Bone marrow (tissue), 2 donors: ENCODE measurements at regions not wholly inside any gene's neighbourhood (a gene's known extent, or its start where the extent isn't known, plus 50 kb on each side); places are given as distances from the start of the nearest gene placed in this dataset.
"Not testable (repeated sequence)": the region's sequence is repeated elsewhere in the genome, so short reads cannot be mapped to it uniquely, and the experiment has no call there.

ENCODE experiments used
- DNase-seq, 2 donors: peaks; one replicate each; lab custom pipeline; 2025; lab: John Stamatoyannopoulos, UW

DNA sequence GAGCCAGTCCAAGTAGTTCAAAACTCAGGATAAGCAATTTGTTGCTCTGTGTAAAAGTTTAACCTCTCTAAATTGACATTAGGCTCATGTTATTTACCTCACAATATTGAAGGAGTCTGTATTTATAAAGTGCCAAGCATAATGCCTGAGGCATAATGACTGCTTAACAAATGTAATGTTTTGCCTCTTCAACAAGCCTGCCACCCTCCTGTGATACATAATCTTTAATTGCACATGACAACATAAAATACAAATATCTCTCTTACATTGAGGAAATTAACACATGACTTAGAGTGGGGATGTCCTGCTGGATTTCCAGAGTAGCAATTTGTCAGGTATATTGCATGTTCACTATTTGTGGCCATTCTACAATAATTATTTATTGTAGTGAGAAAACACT lies 469.2 kb upstream of the ANO5 start:
- DNase-seq = no peak

DNA sequence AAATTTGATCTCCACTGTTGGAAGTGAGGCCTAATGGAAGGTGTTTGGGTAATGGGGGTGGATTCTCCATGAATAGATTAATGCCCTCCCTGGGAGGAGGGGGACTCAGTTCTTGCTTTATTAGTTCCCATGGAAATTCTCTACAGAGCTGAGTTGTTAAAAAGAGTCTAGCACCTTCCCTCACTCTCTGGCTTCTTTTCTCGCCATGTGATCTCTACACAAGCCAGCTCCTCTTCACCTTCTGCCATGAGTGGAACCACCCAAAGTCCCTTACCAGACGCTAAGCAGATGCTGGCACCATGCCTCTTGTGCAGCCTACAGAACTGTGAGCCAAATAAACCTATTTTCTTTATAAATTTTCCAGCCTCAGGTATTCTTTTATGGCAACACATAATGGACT lies 465.8 kb upstream of the ANO5 start:
- DNase-seq = no peak

DNA sequence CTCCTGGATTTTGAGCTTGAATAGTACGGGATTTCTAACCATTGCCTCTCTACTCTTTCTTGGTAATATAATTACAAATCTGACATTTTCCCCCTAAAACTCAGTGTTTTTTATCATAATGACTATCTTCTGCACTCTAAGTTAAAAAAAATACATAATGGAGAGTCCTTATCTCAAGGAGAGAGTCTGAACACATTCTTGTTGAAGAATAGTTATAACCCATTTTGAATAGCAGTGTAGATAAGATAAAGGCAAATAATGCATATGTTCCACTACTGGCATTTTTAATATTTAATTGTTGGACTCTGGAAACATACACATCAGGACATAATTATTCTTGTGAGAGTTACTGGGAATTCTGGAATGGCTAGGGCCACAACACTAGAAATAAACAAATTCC lies 456.5 kb upstream of the ANO5 start:
- DNase-seq = no peak

DNA sequence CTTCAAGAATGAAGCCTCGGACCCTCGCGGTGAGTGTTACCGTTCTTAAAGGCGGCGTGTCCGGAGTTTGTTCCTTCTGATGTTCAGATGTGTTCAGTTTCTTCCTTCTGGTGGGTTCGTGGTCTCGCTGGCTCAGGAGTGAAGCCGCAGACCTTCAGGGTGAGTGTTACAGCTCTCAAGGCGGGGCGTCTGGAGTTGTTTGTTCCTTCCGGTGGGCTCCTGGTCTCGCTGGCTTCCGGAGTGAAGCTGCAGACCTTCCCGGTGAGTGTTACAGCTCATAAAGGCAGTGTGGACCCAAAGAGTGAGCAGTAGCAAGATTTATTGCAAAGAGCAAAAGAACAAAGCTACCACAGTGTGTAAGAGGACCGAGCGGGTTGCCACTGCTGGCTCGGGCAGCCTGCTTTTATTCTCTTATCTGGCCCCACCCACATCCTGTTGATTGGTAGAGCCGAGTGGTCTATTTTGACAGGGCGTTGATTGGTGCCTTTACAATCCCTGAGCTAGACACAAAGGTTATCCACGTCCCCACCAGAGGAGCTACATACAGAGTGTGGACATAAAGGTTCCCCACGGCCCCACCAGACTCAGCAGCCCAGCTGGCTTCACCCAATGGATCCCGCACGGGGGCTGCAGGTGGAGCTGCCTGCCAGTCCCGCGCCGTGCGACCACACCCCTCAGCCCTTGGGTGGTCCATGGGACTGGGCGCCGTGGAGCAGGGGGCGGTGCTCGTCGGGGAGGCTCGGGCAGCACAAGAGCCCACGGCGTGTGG lies 440.2 kb upstream of the ANO5 start:
- DNase-seq = not testable (repeated sequence)

DNA sequence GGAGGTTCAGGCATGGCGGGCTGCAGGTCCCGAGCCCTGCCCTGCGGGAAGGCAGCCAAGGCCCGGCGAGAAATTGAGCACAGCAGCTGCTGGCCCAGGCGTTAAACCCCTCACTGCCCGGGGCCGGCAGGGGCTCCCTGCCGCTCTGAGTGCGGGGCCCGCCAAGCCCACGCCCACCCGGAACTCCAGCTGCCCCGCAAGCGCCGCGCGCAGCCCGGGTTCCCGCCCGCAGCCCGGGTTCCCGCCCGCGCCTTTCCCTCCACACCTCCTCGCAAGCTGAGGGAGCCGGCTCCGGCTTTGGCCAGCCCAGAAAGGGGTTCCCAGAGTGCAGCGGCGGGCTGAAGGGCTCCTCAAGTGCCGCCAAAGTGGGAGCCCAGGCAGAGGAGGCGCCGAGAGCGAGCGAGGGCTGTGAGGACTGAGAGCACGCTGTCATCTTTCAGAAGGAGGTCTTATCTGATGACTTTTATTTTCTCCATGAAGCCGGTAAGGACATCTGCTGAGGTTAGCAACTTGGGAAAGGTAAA lies 439.6 kb upstream of the ANO5 start:
- not testable (repeated sequence) for DNase-seq

DNA sequence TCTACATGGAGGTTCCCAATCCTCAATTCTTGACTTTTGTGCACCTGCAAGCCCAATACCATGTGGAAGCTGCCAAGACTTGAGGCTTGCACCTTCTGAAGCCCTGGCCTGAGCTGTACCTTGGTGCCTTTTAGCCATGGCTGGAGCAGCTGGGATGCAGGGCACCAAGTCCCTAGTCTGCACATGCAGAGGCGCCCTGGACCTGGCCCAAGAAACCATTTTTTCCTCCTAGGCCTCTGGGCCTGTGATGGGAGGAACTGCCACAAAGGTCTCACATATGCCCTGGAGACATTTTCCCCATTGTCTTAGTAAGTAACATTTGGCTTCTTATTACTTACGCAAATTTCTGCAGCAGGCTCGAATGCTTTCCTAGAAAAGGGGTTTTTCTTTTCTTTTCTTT lies 431.9 kb upstream of the ANO5 start:
- DNase-seq = no peak

DNA sequence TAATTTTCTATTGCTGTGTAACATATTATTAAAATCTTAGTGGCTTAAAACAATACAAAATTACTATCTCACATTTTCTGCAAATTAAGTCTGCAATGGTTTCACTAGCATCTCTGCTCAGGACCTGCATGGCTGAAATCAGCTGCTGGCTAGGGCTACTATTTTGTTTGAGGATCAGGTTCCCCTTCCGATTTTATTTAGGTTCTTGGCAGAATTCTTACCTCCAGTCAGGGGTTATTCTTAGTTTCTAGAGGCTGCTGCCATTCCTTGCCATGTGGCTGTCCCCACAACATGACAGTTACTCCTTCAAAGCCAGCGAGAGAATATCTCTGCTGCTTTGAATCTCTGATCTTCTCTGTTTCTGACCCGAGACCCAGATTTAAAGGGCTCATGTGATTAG lies 424.5 kb upstream of the ANO5 start:
- no peak for DNase-seq

DNA sequence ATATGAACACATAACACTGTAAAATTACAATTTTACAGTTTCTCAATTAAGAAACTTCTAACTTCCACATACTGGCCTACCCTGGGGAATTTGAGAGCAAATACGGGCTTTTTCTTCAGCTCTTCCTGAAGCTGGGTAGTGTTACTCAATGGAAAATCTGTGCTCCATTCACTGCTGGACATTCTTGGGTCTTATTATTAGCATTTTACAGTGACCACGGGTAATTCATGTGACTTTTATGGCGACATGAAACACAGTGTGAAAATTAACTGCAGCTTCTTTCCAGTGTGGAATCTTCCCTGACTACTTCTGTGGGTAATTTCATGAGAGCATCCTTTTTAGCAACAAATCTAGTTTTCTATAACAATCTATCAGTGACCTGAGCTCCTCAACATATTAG lies 423.7 kb upstream of the ANO5 start:
- DNase-seq = no peak

DNA sequence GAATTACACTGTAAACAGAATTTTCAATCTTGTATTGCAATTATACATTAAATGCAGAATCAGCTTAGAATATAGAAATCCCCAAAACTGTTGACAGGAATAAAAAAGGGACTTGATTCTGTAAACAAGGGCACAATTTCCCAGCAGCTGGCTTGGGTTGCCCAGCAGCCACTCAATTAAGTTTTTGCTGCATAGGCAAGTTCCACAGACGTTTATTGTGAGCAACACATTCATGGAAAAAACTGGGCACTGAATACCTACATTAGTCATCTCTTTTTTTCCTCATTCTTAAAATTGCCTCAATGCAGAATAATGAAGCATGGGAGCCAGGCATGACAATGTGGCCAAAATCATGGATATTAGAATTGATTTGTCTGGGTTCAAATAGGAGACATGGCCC lies 421.8 kb upstream of the ANO5 start:
- DNase-seq = no peak

DNA sequence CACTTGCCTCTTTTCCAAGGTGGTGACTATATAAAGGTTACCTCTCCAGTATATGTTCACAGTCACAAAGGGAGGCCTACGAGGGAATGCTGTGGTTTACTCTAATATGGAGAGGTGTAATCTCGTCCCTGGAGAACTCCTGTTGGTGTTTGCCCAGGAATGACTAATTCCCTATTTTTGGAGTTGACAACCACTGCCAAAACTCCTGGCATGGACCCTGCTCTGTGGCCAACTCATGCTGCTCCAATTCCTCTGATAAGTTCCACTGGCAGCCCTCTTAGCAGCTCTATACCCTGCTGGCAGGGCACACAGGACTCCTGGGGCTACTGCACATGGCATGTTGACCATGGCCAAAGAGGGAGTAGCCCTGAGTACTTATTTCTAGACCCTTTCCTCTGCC lies 418.7 kb upstream of the ANO5 start:
- DNase-seq = no peak

DNA sequence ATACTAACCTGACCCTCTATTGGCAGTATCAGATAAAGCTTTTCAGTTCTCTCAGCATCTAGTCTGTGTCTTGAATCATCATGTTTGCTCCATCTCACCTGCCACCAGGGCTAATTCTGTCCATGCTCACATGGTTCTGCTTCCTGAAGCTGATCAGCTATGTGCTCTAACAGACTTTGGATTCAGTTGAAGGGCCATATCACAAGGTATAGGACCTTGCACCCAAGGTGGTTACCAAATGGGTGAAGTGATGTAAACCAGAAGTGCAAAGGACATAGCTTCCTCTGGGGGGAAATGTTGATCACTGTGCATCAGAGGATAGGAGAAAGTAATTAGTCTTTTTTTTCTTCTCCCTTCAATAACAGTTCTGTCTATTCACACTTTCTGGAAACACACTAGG lies 417.0 kb upstream of the ANO5 start:
- no peak for DNase-seq

DNA sequence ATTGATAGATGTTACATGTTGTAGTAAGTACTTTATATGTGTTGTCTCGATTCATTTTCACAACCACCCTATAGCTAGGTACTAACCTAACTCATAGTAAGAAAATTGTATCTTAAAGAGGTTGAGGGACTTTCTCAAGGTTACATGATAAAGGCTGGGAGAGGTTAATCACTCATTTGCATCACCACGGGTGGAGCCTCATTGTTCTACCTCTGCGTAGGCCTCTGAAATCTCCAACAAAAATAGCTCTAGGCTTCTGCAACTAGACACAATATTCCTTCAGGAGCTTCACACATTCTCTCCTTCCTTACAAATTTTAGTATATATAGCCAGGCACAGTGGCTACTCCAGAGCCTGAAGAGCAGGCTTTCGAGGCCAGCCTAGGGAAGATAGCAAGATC lies 408.9 kb upstream of the ANO5 start:
- DNase-seq = no peak

DNA sequence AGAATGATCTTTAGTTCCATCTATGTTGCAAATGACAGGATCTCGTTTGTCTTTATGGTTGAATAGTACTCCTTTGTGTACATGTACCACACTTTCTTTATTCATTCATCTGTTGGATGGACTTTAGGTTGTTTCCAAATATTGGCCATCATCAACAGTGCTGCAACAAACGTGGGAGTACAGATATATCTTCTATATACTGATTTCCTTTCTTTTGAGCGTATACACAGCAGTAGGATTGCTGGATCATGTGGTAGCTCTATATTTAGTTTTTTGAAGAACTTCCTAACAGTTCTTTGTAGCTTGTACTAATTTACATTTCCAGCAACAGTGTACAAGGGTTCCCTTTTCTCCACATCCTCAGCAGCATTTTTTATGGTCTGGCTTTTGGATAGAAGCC lies 407.5 kb upstream of the ANO5 start:
- DNase-seq = no peak

DNA sequence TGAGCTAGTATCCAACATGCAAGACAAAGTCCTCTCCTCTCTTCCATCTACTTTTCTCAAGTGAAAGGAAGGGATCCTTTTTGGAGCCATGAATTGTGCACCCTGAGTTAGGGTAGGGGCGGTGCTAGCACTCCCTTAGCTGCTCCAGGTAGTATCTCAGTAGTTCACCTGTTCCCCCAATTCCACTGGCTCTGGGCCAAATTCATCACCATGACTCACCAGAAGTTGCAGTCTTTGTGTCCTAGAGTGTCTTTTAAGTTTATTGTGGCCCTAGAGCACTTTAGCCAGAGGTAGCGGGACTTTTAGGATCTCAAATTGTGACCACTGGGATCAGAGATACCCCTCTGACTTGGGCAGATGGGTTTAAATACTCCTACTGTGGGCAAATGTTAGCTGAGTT lies 398.6 kb upstream of the ANO5 start:
- no peak for DNase-seq

DNA sequence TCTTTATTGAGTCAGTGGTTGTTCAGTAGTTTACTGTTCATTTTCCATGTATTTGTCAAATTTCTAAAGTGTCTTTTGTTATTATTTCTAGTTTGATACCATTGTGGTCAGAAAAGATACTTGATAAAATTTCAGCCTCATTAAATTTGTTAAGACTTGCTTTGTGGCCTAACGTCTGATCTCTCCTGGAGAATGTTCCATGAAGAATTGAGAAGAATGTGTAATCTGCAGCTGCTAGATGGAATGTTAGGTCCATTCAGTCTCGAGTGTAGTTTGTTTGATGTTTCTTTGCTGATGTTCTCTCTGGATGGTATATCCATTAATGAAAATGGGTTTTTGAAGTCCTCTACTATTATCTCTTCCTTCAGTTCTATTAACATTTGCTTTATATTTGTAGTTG lies 394.7 kb upstream of the ANO5 start:
- no peak for DNase-seq

DNA sequence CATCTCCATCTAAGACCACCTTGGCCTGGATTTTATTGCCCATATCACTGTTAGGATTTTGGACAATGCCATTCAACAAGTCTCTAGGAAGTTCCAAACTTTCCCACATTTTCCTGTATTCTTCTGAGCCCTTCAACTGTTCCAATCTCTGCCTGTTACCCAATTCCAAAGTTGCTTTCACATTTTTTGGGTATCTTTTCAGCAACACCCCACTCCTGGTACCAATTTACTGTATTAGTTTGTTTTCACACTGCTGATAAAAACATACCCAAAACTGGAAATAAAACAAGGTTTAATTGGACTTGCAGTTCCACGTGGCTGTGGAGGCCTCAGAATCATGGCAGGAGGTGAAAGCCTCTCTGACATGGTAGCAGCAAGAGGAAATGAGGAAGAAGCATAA lies 388.4 kb upstream of the ANO5 start:
- DNase-seq = not testable (repeated sequence)

DNA sequence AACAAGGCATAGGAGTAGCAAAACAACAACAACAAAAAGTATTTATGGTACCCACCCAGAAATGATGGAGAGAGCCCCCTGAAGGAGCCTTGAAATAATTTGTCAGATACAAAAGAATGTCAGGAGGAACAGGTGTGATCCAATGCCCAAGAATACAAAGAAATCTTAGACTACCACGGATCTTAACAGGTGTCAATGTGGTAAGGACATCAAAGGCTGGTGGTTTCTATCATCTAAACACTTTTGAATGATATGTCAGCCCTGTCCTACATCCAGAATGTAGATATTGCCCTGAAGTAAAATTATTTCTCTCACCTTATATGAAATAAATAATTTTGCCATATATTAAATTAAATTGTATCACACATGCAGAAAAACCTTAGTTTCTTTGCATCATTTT lies 386.4 kb upstream of the ANO5 start:
- no peak for DNase-seq

DNA sequence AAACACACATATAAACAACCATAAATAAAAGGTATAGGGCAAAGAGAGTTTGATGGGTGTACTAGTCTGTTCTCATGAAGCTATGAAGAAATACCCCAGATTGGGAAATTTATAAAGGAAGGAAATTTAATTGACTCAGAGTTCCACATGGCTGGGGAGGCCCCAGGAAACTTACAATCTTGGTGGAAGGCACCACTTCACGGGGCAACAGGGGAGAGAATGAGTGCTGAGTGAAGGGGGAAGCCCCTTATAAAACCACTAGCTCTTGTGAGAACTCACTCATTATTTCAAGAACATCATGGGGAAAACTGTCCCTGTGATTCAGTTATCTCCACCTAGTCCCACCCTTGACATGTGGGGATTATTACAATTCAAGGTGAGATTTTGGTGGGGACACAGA lies 385.9 kb upstream of the ANO5 start:
- DNase-seq = no peak

DNA sequence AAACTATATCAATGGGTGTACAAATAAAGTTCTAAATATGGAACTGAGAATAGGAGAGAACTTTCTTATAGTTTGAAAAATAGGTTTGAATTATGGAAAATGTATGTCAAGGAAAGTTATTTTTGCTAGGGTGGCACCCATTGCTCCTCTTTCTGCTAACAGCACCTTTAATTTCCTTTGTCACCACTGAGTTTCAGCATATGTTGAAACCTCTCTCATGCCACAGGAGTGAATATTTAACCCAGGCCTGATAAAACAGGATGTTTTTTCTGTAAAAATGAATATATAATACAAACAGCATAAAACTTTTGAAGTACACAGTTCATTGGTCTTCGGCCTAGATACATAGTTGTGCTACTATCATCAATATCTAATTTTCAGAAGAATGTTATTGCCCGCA lies 385.5 kb upstream of the ANO5 start:
- DNase-seq = no peak

DNA sequence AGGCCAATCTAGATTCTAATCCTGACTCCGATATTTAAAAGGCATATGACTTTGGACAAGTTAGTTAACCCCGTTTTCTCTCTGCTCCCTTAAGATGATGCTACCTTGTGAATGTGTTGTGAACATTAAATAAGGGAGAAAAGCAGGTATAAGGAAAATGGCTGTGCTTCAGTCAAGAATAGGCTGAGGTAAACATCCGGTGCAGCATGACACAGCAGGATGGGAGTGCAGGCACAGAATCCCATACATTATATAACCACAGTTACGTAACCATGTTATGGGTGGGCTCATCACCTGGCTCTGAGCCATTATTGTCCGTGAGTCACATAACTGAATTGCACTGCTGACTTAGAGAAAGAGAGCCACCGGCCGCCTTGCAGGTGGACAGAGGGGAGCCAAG lies 382.2 kb upstream of the ANO5 start:
- no peak for DNase-seq

DNA sequence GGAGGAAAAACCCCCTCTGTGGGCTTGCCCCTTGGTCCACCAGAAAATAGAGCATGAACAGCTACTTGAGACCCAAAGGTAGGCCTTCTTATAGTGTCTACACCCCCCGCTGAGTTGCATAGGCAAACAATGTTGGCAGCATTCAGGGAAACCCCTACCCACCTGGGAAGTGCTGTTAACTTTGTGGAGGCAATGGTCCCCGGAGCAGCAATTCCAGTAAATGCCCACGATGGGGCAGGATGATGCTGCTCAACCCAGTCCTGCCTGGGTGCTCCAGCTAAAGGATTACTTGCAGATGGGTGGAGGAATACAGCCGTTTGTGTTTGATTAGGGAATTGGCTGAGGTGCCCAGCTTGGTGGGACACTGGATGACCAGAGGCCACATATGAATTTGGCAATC lies 381.3 kb upstream of the ANO5 start:
- no peak for DNase-seq

DNA sequence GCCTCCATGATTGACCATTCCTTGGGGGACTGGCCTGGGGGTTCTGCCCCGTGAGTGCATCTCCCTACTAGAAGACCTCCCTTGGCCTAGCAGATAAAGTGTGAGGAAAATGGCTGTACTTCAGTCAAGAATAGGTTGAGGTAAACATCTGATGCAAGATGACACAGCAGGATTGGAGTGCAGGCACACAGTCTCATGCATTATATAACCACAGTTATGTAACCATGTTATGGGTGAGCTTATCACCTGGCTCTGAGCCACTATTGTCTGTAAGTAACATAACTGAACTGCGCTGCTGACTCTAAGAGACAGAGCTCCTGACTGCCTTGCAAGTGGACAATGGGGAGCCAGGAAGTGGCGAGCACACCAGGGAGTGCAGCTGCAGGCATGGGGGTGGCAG lies 378.7 kb upstream of the ANO5 start:
- no peak for DNase-seq

DNA sequence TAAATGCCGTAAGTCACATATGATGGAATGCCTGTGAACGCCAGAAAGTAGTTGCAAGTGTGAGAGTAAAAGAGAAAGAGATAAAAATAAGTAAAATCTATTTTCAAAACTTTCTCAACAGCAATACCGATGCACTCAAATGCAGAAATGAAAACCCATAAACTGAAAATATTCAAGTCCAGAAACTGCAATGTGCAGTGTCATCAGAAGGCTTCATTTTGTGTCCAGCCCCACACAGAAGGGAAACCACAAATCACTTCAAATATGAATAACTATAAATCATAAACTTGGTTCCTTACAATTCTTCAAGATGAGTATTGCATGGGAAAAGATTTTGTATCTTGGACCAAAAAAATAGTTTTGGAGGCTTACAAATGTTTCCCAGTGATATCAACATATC lies 375.2 kb upstream of the ANO5 start:
- DNase-seq = no peak

DNA sequence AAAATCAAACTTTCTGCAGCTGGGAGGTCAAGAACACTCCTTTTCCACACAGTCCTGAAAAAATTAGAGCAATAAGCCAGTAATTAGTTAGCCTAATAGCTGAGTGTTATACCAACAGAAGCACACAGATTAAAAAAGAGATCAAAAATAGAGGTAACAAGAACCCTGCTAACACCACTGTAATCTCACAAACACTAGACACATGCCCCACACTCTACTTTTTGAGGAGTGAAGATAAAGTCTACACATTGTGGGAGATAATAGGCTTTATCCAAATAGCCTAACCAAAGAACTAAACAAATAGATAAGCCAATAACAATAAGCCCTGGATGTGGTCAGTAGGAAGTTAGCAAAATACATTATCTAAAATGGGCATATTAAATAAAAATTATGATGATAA lies 372.7 kb upstream of the ANO5 start:
- DNase-seq = no peak
